ENCODE measurements at regions not wholly inside any gene's neighbourhood (a gene's known extent, or its start where the extent isn't known, plus 50 kb on each side); places are given as distances from the start of the nearest gene placed in this dataset.

- TF ChIP-seq RAD21 (conservative IDR thresholded peaks at IDR 0.05 in 1 of 2, IDR thresholded peaks at IDR 0.05 in 1 of 2) (no peak), CTCF (IDR thresholded peaks at IDR 0.05) (no peak), ELK1 (IDR thresholded peaks at IDR 0.05; ENCODE audit: low read depth, low read length) (no peak), POLR2A (IDR thresholded peaks at IDR 0.05; ENCODE audit: low read length) (no peak), RNF2 (IDR thresholded peaks at IDR 0.05; ENCODE audit: borderline replicate concordance, low read depth) (no peak), HMGXB4 (CRISPR knock-in tag; IDR thresholded peaks at IDR 0.05; ENCODE audit: borderline replicate concordance) (no peak), POLR2AphosphoS2 (conservative IDR thresholded peaks at IDR 0.05; ENCODE audit: low read length) (no peak), HOXA7 (CRISPR knock-in tag; IDR thresholded peaks at IDR 0.05) (no peak), EP300 (IDR thresholded peaks at IDR 0.05) (no peak), MAX (IDR thresholded peaks at IDR 0.05) (no peak), ZC3H11A (IDR thresholded peaks at IDR 0.05) (no peak), ZSCAN20 (CRISPR knock-in tag; IDR thresholded peaks at IDR 0.05) (no peak)
Measured at GRCh38 chr15:37733628-37734027, 200.8 kb upstream of the TMCO5A start.

Data from A549 (cell line).